Activated CD4-positive, alpha-beta T cell treated with anti-CD3 and anti-CD28 coated beads, Interleukin-2, Interleukin-6, amounts not matched to agents 100 ng/mL and 50 ng/mL, durations not matched to agents 16 hours and 8 hours (primary cell): ENCODE measurements at regions not wholly inside any gene's neighbourhood (a gene's known extent, or its start where the extent isn't known, plus 50 kb on each side); places are given as distances from the start of the nearest gene placed in this dataset.
A peak's percentile ranks its signal among the peaks of the same experiment; 100 is the strongest.
"Not testable (repeated sequence)": the region's sequence is repeated elsewhere in the genome, so short reads cannot be mapped to it uniquely, and the experiment has no call there.

Experiments
- DNase-seq: peaks from one replicate; pipeline ENCODE4 v3.0.0-alpha.2; 2020

GRCh38 chr3:74830845-74831244, 216.4 kb upstream of the CNTN3 start:
- not testable (repeated sequence) for DNase-seq

DNA sequence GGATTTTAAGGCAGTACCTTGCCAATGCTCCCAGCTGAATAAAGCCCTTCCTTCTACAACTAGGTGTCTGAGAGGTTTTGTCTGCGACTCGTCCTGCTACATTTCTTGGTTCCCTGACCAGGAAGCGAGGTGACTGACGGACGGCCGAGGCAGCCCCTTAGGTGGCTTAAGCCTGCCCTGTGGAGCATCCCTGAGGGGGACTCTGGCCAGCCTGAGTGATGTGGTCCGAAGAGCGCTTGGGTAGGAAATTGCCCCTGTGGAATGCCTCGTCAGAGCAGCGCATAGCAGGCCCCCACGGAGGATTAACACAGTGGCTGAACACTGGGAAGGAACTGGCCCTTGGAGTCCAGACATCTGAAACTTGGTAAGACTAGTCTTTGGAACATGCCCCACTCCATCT, 210.9 kb upstream of the CNTN3 start:
- DNase-seq = not testable (repeated sequence)

DNA sequence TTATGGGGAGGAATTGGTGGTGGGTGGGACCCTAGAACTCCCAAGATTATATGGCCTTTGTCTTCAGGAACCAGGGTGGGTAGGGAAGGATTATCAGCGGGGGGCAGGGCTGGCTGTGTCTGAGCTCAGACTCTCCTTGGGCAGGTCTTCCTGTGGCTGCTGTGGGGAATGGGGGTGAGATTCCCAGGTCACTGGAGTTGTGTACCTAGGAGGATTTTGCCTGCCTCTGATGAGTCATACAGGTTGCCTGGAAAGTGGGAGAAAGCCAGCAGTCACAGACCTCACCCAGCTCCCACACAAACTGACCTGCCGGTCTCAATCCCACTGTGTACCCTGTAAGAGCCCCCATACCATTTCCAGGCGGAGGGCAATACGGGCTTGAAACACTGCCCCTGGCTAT, 209.9 kb upstream of the CNTN3 start:
- DNase-seq = no peak

DNA sequence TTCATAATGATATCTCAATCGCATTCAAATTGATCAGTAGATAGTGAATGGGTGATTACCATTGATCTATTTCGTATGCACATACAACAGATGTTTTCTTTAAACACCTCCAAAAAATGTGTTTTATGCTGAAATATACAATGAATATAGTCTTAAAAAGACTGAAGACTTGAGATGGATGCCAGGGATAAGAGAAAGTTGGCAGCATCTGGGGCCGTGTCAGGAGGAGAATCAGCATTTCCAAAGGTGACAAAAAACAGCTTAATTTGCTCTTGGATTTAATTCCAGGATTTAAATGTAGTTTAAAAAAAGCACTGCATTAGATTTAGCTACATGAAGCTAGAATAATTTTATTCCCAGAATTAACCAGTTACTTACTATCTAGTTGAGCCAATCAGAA, 199.7 kb upstream of the CNTN3 start:
- no peak for DNase-seq

DNA sequence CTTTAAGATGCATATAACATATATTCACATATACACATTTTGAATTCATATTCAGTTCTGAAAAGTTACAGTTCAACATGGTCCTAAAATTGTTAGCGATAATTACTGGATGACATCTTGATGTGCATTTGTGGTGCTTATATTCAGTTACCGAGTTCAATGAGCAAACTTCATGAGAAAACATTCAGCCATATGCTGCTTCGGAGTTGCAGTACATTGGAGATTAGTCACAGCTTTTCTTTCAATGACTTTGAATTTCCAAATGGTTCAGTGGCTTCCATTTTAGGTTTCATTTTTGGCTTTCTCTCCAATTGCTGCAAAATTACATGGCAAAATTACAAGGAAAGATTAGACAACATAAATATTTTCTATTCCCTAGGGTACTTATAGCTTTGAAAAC, 198.3 kb upstream of the CNTN3 start:
- DNase-seq = no peak

- no peak for DNase-seq
Observed at GRCh38 chr3:74808506-74809275, 194.2 kb upstream of the CNTN3 start.

GRCh38 chr3:74801924-74802323, 187.5 kb upstream of the CNTN3 start:
- no peak for DNase-seq

GRCh38 chr3:74789111-74789510, 174.7 kb upstream of the CNTN3 start:
- DNase-seq = peak; percentile 7

DNA sequence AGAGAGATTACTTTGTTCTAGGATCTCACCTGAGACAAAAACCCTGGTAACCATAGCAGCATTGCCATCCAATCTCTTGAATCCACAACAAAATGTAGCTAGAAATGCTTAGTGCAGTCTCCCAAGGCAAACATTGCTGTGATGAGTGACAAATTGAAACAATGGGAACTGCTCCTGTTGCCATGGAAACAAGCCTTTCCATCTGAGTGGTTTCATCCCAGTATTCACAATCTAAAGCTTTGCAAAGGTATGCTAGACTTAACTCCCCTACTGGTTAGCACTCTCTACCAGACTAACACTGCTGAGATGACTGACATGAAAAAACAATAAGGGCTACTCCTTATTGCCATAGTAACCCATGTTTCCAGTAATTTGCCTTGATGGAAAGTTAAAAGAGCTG, 172.6 kb upstream of the CNTN3 start:
- no peak for DNase-seq

GRCh38 chr3:74771401-74771800, 156.9 kb upstream of the CNTN3 start:
- no peak for DNase-seq

DNA sequence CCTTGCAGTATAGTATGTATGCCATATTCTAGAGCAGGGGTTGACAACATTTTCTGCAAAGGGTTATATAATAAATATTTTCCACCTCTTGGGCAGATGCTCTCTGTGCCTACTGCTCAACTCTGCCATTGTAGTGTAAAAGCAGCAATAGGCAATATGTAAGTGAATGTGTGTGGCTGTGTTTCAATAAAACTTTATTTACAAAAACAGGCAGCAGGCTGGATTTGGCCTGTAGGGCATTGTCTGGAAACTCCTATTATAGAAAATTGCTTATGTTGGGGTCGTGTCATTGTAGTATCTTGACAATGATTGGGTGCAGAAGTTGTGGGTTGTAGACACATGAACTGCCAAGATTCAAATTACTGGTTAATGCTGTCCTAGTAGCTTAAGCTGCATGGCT, 153.6 kb upstream of the CNTN3 start:
- no peak for DNase-seq

DNA sequence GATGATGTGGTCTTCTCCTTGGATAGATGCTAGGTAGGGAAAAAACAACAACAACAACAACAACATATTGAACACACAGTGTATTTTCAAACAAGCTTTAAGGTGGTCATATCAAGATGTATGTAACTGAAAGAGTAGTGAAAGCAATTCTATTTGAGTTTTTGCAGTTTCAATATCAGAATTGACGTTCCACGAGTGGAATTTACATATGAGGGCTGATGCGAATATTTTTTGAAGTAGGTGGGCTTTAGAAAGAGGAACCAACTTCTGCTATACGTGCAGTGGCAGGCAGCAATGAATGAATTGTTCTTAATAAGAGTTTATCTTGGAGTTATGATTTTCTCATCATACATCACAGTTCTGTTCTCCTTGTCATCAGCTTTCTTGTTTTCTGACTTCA, 151.9 kb upstream of the CNTN3 start:
- DNase-seq = no peak

DNA sequence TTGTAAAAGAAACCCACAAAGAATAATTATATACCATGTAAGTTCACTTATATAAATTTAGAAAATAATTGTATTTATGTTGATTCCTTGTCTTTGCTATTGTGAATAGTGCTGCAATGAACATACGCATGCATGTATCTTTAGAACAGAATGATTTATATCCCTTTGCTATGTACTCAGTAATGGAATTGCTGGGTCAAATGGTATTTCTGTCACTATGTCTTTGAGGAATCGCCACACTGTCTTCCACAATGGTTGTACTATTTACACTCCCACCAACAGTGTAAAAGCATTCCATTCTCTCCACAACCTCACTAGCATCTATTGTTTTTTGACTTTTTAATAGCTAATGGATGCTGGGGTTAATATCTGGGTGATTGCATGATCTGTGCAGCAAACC, 149.4 kb upstream of the CNTN3 start:
- no peak for DNase-seq

DNA sequence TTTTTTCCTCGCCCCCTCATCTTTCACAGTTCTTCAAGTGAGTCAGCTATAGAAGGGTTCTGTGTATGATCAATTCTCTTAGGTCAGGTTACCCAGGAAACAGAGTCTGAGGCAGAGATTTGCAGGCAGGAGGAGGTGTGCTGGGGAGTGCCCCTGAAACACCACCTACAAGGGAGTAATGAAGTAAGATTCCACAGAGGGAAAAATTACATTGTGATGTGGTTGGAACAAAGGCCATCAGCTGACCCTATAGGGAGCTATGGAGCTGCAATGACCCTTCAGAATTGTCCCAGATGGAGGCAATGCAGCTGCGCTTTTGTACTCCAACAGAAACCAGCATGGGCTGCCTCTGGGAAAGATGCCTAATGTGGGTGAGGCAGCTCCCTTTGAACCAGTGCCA, 142.2 kb upstream of the CNTN3 start:
- no peak for DNase-seq

DNA sequence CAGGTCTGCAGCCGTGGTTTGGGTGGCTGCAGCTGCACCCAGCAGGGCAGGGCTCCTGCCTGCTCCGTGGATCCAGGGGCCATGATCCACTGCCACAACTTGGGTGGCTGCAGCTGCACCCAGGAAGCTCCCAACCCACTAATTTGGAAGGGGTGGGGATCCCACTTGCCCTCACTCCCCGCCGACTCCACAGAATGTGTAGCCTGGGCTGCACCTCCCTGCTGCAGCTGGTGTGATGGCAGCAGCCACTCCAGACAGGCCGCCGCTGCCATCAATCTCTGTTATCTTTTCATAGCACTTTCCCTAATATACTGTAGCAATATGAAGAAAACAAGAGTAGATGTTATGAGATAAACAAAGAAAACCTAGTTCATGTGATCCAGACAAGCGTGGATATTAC, 137.8 kb upstream of the CNTN3 start:
- DNase-seq = no peak

DNA sequence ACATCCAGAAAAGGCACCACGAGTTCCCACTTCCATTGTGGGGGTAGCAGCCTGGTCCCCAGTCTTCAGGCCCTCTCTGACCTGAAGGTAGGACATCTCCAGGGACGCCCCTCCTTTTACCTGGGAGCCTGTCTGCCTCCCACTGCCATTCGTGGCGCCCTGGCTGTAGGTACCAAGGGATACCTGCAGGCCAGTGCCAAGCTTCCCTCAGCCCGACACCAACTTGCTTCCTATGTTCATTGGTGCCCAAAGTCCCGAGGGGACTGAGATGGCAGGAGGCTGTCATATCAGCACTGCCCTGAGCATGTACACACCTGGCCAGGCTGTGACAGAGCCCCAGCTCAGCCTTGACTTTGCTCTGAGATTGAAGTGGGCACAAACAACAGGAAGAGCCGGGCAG, 137.3 kb upstream of the CNTN3 start:
- DNase-seq = no peak

DNA sequence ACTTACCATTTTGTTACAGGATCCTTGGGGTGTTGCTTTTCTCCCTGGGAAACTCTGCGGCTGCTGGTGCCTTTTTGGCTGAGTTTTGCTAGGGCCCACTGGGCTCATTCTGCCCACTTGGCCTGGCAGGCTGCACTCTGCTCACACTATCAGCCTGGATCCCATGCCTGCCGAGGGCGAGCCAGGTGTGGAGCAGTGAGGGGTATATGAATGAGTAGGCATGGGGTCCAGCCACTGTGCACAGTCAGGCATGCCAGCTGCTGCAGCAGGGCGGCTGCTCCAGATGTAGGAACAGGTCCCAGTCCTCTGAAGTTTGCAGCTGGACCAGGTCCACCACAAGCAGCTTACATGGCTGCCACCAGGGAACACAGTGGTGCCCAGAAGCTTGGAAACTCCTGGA, 136.4 kb upstream of the CNTN3 start:
- no peak for DNase-seq

- DNase-seq = no peak
Observed at GRCh38 chr3:74739242-74739641, 124.8 kb upstream of the CNTN3 start.

- no peak for DNase-seq
Observed at GRCh38 chr3:74722211-74722610, 107.8 kb upstream of the CNTN3 start.

DNA sequence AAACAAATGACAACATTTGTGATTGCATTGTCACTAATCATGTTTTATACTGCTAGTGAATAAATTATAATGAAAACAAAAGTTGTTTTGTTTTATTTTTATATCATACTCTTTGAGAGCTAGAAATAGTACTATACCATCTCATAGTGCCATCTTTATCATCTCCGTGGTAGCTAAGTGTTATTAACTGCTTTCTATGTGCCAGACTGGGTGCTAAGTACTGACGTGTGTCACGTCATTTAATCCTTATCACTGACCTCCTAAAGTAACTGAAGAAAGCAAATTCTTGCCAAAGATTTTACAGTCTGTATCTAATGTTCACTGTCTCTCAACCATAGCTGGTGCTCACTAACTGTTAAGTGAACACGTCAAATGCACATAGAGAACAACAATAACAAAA, 99.5 kb upstream of the CNTN3 start:
- no peak for DNase-seq

GRCh38 chr3:74711913-74712512, 97.6 kb upstream of the CNTN3 start:
- DNase-seq = no peak

GRCh38 chr3:74709951-74710350, 95.5 kb upstream of the CNTN3 start:
- no peak for DNase-seq

GRCh38 chr3:74693696-74694393, 79.4 kb upstream of the CNTN3 start:
- no peak for DNase-seq

DNA sequence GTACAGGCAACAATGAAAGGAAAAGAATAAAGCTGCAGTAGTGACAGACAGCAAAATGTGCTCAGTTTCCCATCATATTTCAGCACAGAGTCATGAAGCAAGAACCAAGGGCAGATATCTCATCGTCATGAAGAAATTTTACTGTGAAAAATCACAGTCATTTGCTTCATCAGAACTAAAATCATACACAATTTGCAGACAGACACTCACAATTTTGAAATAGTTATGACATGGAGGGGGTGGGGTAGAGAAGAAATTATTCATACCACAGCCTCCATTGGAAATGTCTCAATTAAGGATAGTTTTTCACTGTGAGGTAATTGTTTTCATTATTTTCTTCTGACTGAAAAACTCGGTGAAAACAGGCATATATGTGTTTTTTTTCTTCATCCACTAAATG, 78.8 kb upstream of the CNTN3 start:
- DNase-seq = no peak
